ENCODE measurements at regions not wholly inside any gene's neighbourhood (a gene's known extent, or its start where the extent isn't known, plus 50 kb on each side); places are given as distances from the start of the nearest gene placed in this dataset.

DNA sequence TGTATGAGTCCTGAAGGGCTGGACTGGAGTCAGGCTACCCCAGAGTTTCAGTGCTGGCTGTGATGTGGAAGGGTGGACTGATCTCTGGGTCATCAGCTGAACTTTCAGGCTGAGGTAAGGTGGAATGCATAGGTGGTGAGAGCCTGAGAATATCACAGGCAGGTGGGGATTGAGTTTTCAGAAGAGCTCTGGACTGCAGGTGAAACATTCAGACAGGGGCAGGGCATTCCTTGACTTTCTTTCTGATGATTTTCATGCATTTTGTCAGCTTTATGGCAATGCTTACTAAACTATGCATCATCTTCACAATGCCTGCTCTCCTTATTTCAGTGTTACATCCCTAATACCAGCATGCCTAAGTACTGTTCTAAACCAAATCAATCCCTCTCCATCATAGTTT is 755.0 kb downstream of the KCNA4 start:
- TF ChIP-seq, protein P1, sequence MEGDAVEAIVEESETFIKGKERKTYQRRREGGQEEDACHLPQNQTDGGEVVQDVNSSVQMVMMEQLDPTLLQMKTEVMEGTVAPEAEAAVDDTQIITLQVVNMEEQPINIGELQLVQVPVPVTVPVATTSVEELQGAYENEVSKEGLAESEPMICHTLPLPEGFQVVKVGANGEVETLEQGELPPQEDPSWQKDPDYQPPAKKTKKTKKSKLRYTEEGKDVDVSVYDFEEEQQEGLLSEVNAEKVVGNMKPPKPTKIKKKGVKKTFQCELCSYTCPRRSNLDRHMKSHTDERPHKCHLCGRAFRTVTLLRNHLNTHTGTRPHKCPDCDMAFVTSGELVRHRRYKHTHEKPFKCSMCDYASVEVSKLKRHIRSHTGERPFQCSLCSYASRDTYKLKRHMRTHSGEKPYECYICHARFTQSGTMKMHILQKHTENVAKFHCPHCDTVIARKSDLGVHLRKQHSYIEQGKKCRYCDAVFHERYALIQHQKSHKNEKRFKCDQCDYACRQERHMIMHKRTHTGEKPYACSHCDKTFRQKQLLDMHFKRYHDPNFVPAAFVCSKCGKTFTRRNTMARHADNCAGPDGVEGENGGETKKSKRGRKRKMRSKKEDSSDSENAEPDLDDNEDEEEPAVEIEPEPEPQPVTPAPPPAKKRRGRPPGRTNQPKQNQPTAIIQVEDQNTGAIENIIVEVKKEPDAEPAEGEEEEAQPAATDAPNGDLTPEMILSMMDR (conservative IDR thresholded peaks at IDR 0.05; ENCODE audit: low read length) = no peak
- no peak for TF ChIP-seq EZH2phosphoT487 (IDR thresholded peaks at IDR 0.05; ENCODE audit: borderline replicate concordance)

Measured in Loucy (cell line).